K562 (cell line): ENCODE measurements at regions not wholly inside any gene's neighbourhood (a gene's known extent, or its start where the extent isn't known, plus 50 kb on each side); places are given as distances from the start of the nearest gene placed in this dataset.

ENCODE experiments used
- ATAC-seq: fragments of 200-7000 bp; cut with Tn5 transposase; 3 replicates; pipeline ENCODE4 v1.9.1; 2020; ENCODE audit warnings: moderate library complexity
- BruUV-seq: library from RNA; stranded (reverse); fragments of 400-500 nt; replicated peaks from 2 replicates; lab custom pipeline; 2021; lab: Mats Ljungman, UMichigan
- CTCF ChIA-PET: fragments of 300-600 bp; formaldehyde crosslinking; extraction: SDS; loops from one replicate; lab custom pipeline; 2021; ENCODE audit warnings: low intra/inter-chr PET ratio; lab: Yijun Ruan, JAX
- POLR2A ChIA-PET: fragments of 300-600, 350-650 bp; sonication (Branson Sonifier 250); formaldehyde crosslinking; extraction: SDS; loops from one replicate; lab custom pipeline; 2021; ENCODE audit warnings: antibody characterized with exemption, inconsistent platforms; lab: Yijun Ruan, JAX
- DNase-seq, 4 experiments: peaks; one replicate each; pipeline versions ENCODE4 v3.0.0 to v3.0.0-alpha.2; 2011 to 2018; ENCODE audit warnings: low spot score in 3 of 4, mixed read lengths in 3 of 4; ENCODE audit errors: extremely low read depth in 1 of 4
- FAIRE-seq: peaks from 2 replicates; lab custom pipeline; 2011; peaks lifted over from hg19 to GRCh38; lab: Jason Lieb, UNC
- H2AFZ ChIP-seq: 2 replicates; pipeline ENCODE4 v1.6.0; 2011; ENCODE audit warnings: low read depth, low read length, control low read depth, inconsistent platforms
- H3K27ac ChIP-seq: fragments of 200-600 bp; 3 replicates; pipeline ENCODE4 v1.8.0; 2011; ENCODE audit warnings: low read depth, mild to moderate bottlenecking, control low read depth, inconsistent platforms, low read length, moderate library complexity, mixed read lengths; ENCODE audit errors: extremely low read depth
- H3K27me3 ChIP-seq, 2 experiments: fragments of 300-600 bp in 1 of 2; 2 replicates in 1 of 2; 3 replicates in 1 of 2; pipeline versions ENCODE4 v1.6.0 to v1.8.0; 2011; ENCODE audit warnings: inconsistent platforms in 2 of 2, low read length in 2 of 2, mild to moderate bottlenecking in 1 of 2, mixed read lengths in 1 of 2, moderate library complexity in 1 of 2; ENCODE audit not compliant: control insufficient read depth in 2 of 2, insufficient read depth in 2 of 2
- H3K36me3 ChIP-seq: fragments of 300-600 bp; 3 replicates; pipeline ENCODE4 v1.8.0; 2011; ENCODE audit warnings: mild to moderate bottlenecking, low read length, inconsistent platforms; ENCODE audit not compliant: control insufficient read depth, insufficient read depth
- H3K4me1 ChIP-seq, 2 experiments: fragments of 200-600 bp in 1 of 2; replicated peaks in 1 of 2; 2 replicates in 1 of 2; 3 replicates in 1 of 2; pipeline versions ENCODE4 v1.5.1 to v1.8.0; 2011; ENCODE audit warnings: inconsistent platforms in 2 of 2, low read length in 2 of 2, mild to moderate bottlenecking in 1 of 2, mixed read lengths in 1 of 2, moderate library complexity in 1 of 2; ENCODE audit not compliant: control insufficient read depth in 2 of 2, insufficient read depth in 2 of 2
- H3K4me2 ChIP-seq: 2 replicates; pipeline ENCODE4 v1.6.1; 2011; ENCODE audit warnings: low read length, control low read depth, inconsistent platforms, mixed read lengths; ENCODE audit not compliant: insufficient read depth
- H3K4me3 ChIP-seq: fragments of 200-600 bp; sonication (generic), shearing (Covaris generic); 2 replicates; pipeline ENCODE4 v1.5.1; 2016; ENCODE audit warnings: control low read depth, inconsistent platforms
- H3K79me2 ChIP-seq: fragments of 200-600 bp; 3 replicates; pipeline ENCODE4 v1.8.0; 2011; ENCODE audit warnings: low read length, inconsistent platforms; ENCODE audit not compliant: control insufficient read depth, insufficient read depth
- H3K9ac ChIP-seq, 2 experiments: 2 replicates each; pipeline versions ENCODE4 v1.6.0 to v1.6.1; 2011; ENCODE audit warnings: low read depth in 2 of 2, low read length in 2 of 2, control low read depth in 1 of 2, inconsistent platforms in 1 of 2, mild to moderate bottlenecking in 1 of 2, mixed read lengths in 1 of 2; ENCODE audit not compliant: insufficient read depth in 1 of 2
- H3K9me1 ChIP-seq: one replicate; pipeline ENCODE4 v1.6.0; 2011; ENCODE audit warnings: inconsistent platforms, mild to moderate bottlenecking, low read length, moderate library complexity; ENCODE audit not compliant: control insufficient read depth, insufficient read depth
- H3K9me3 ChIP-seq: replicated peaks from 2 replicates; pipeline ENCODE4 v1.5.1; 2011; ENCODE audit warnings: low read depth, low read length, inconsistent platforms; ENCODE audit not compliant: control insufficient read depth, insufficient read depth
- H4K20me1 ChIP-seq: replicated peaks from 2 replicates; pipeline ENCODE4 v1.6.1; 2011; ENCODE audit warnings: low read length, inconsistent platforms, mixed read lengths; ENCODE audit not compliant: control insufficient read depth, insufficient read depth
- ATF1 ChIP-seq, 2 experiments: fragments of 450-650 bp in 1 of 2; IDR thresholded peaks; 2 replicates each; pipeline ENCODE4 v1.6.1; 2016; ENCODE audit warnings: missing compliant biosample characterization in 1 of 2, missing genetic modification characterization in 1 of 2
- CC2D1A ChIP-seq: fragments of 450-650 bp; IDR thresholded peaks from 2 replicates; pipeline ENCODE4 v1.6.1; 2017; ENCODE audit warnings: mild to moderate bottlenecking
- EGR1 ChIP-seq: fragments of 450-650 bp; conservative IDR thresholded peaks from 2 replicates; pipeline ENCODE4 v1.6.1; 2017; ENCODE audit warnings: mild to moderate bottlenecking
- GATA2 ChIP-seq: sonication (generic); formaldehyde crosslinking; IDR thresholded peaks from 2 replicates; pipeline ENCODE4 v1.4.0; 2020; ENCODE audit warnings: mild to moderate bottlenecking, missing genetic modification reagents
- HOMEZ ChIP-seq: fragments of 250-450 bp; sonication (Bioruptor Pico); IDR thresholded peaks from 2 replicates; pipeline ENCODE4 v1.4.0; 2020; ENCODE audit warnings: mild to moderate bottlenecking, moderate library complexity
- NKRF ChIP-seq: fragments of 450-650 bp; IDR thresholded peaks from 2 replicates; pipeline ENCODE4 v1.6.1; 2016; ENCODE audit warnings: borderline replicate concordance
- POLR2AphosphoS5 ChIP-seq: IDR thresholded peaks from 2 replicates; pipeline ENCODE4 v1.6.1; 2011; ENCODE audit warnings: mild to moderate bottlenecking, low read depth, low read length, moderate library complexity; ENCODE audit not compliant: control insufficient read depth, insufficient read depth
- POLR2G ChIP-seq: fragments of 200-400 bp; formaldehyde crosslinking; IDR thresholded peaks from 2 replicates; pipeline ENCODE4 v1.6.1; 2017; ENCODE audit warnings: low read depth, mild to moderate bottlenecking, antibody characterized with exemption, low read length, moderate library complexity
- RBM17 ChIP-seq: fragments of 200-400 bp; formaldehyde crosslinking; IDR thresholded peaks from 2 replicates; pipeline ENCODE4 v1.6.1; 2017; ENCODE audit warnings: low read depth, mild to moderate bottlenecking, low read length, borderline replicate concordance
- WHSC1 ChIP-seq: IDR thresholded peaks from one replicate; pipeline ENCODE4 v1.6.1; 2012; ENCODE audit warnings: low read length, control low read depth, inconsistent platforms
- ZBTB2 ChIP-seq: fragments of 450-650 bp; IDR thresholded peaks from 2 replicates; pipeline ENCODE4 v1.6.1; 2016; ENCODE audit warnings: antibody characterized with exemption
- ZBTB43 ChIP-seq: sonication (generic); formaldehyde crosslinking; IDR thresholded peaks from 2 replicates; pipeline ENCODE4 v1.8.0; 2023; ENCODE audit warnings: mild to moderate bottlenecking, missing genetic modification reagents
- ZNF445 ChIP-seq: fragments of 250-450 bp; sonication (Bioruptor Pico); IDR thresholded peaks from 2 replicates; pipeline ENCODE4 v1.4.0; 2020; ENCODE audit warnings: low read depth, mild to moderate bottlenecking, moderate library complexity
- ZNF449 ChIP-seq: fragments of 250-450 bp; sonication (Bioruptor Pico); IDR thresholded peaks from 2 replicates; pipeline ENCODE4 v1.8.0; 2022; ENCODE audit warnings: moderate library complexity, mild to moderate bottlenecking, inconsistent platforms
- ZNF507 ChIP-seq: conservative IDR thresholded peaks from 2 replicates; pipeline ENCODE4 v1.6.1; 2017; ENCODE audit warnings: missing genetic modification characterization, missing compliant biosample characterization
- WGBS: fragments of 100-300 bp; shearing (Covaris generic); methylation state at CpG from one replicate; pipeline ENCODE4 v1.1.6; 2016; ENCODE audit warnings: low coverage, mixed read lengths; ENCODE audit not compliant: insufficient coverage; ENCODE audit errors: missing lambda C conversion rate; 5-methylcytosine and 5-hydroxymethylcytosine counted together
- in situ Hi-C: fragments of 300-500 bp; cut with MboI; formaldehyde crosslinking; loops from 4 replicates; pipeline ENCODE4 v1.15.0; 2018; ENCODE audit warnings: inconsistent platforms, mixed read lengths
- intact Hi-C: fragments of 100-400 bp; cut with micrococcal nuclease; formaldehyde crosslinking; loops from 2 replicates; pipeline ENCODE4 v1.14.2; 2022

GRCh38 chr14:43692706-43693105 lies 814.4 kb downstream of the FSCB start:
- DNase-seq (no peak), FAIRE-seq (no peak), ATAC-seq (no peak)
- in situ Hi-C loops = no loop called here
- Histone ChIP-seq H3K4me2 (no peak overlapping the region), H3K27ac (no peak overlapping the region), H3K4me3 (no peak overlapping the region), H3K79me2 (no peaks in the 10 kb centered on the region), H3K9me3 (no peaks in the 10 kb centered on the region), H2AFZ (no peak overlapping the region), H3K27me3 (no peaks in the 10 kb centered on the region), H3K9ac (no peak overlapping the region), H3K9me1 (no peaks in the 10 kb centered on the region), H3K4me1 (no peaks in the 10 kb centered on the region), H4K20me1 (no peaks in the 10 kb centered on the region), H3K36me3 (no peaks in the 10 kb centered on the region)
- no TSS peak for BruUV-seq
- CTCF ChIA-PET = no interaction called here
- intact Hi-C loops = no loop called here
- POLR2A ChIA-PET = interaction anchor here (0.7 kb wide), 1 partner anchor 1030 kb away, joined by 5 read pairs; no protein-coding TSS in a partner anchor
- WGBS = 0% methylated on average over 1 of the region's 1 CpG
- TF ChIP-seq ZBTB2 (no peak), EGR1 (no peak), GATA2 (no peak), NKRF (no peak), CC2D1A (no peak), RBM17 (no peak), POLR2G (no peak), WHSC1 (no peak), ZNF449 (CRISPR knock-in tag) (no peak), HOMEZ (CRISPR knock-in tag) (no peak), POLR2AphosphoS5 (no peak), ZNF445 (no peak), ZNF507 (tag) (no peak), ZBTB43 (CRISPR knock-in tag) (no peak), ATF1 (CRISPR knock-in tag; IDR thresholded peaks at IDR 0.05) (no peak), ATF1 (tag; IDR thresholded peaks at IDR 0.05) (no peak)
